GM12878 (cell line): ENCODE measurements at regions not wholly inside any gene's neighbourhood (a gene's known extent, or its start where the extent isn't known, plus 50 kb on each side); places are given as distances from the start of the nearest gene placed in this dataset.

Experiments used
- CBX5 ChIP-seq: sonication (generic); IDR thresholded peaks from 2 replicates; pipeline ENCODE4 v1.6.1; 2016; ENCODE audit warnings: low read depth, moderate library complexity, mild to moderate bottlenecking, inconsistent platforms
- CHD4 ChIP-seq: fragments of 200-600 bp; sonication (generic); IDR thresholded peaks from 2 replicates; pipeline ENCODE4 v1.6.1; 2016; ENCODE audit warnings: mild to moderate bottlenecking
- EP300 ChIP-seq, 2 experiments: fragments of 150-350 bp in 1 of 2; IDR thresholded peaks; 2 replicates each; pipeline ENCODE4 v1.6.1; 2011 to 2012; ENCODE audit warnings: low read depth in 2 of 2, low read length in 2 of 2, borderline replicate concordance in 1 of 2, improper control_type of control experiment in 1 of 2, inconsistent platforms in 1 of 2; ENCODE audit not compliant: control insufficient read depth in 1 of 2
- EZH2 ChIP-seq: IDR thresholded peaks from 2 replicates; pipeline ENCODE4 v1.6.1; 2012; ENCODE audit warnings: low read depth, mild to moderate bottlenecking, control low read depth, inconsistent platforms, low read length, borderline replicate concordance; ENCODE audit not compliant: control insufficient read depth
- NFIC ChIP-seq: IDR thresholded peaks from 2 replicates; pipeline ENCODE4 v1.6.1; 2012; ENCODE audit warnings: low read depth, mild to moderate bottlenecking, inconsistent platforms, low read length, moderate library complexity
- PML ChIP-seq: IDR thresholded peaks from 2 replicates; pipeline ENCODE4 v1.6.1; 2012; ENCODE audit warnings: low read length, inconsistent platforms
- POLR2A ChIP-seq: IDR thresholded peaks from 2 replicates; pipeline ENCODE4 v1.6.1; 2011; ENCODE audit warnings: low read depth, mild to moderate bottlenecking, low read length
- SIN3A ChIP-seq: IDR thresholded peaks from 2 replicates; pipeline ENCODE4 v1.6.1; 2012; ENCODE audit warnings: low read depth, low read length, improper control_type of control experiment
- SMC3 ChIP-seq: IDR thresholded peaks from 2 replicates; pipeline ENCODE4 v1.6.1; 2011; ENCODE audit warnings: low read length, improper control_type of control experiment, borderline replicate concordance
- STAT1 ChIP-seq: fragments of 450-650 bp; conservative IDR thresholded peaks from 2 replicates; pipeline ENCODE4 v1.6.1; 2014; ENCODE audit warnings: antibody characterized with exemption, mild to moderate bottlenecking
- ZBED1 ChIP-seq: IDR thresholded peaks from 2 replicates; pipeline ENCODE4 v1.6.1; 2016; ENCODE audit warnings: borderline replicate concordance
- TF ChIP-seq, protein P1 (sequence below), 3 experiments: IDR thresholded peaks in 2 of 3; conservative IDR thresholded peaks in 1 of 3; 2 replicates each; pipeline ENCODE4 v1.5.1; 2011; ENCODE audit warnings: low read depth in 3 of 3, low read length in 3 of 3, mild to moderate bottlenecking in 3 of 3, control low read depth in 2 of 3, moderate library complexity in 2 of 3, inconsistent platforms in 1 of 3, mixed read lengths in 1 of 3; ENCODE audit not compliant: control insufficient read depth in 2 of 3, insufficient read depth in 1 of 3; ENCODE audit errors: extremely low read depth in 1 of 3
- TF ChIP-seq, protein P2 (sequence below): IDR thresholded peaks from 2 replicates; pipeline ENCODE4 v1.6.1; 2012; ENCODE audit warnings: low read depth, low read length, improper control_type of control experiment

DNA sequence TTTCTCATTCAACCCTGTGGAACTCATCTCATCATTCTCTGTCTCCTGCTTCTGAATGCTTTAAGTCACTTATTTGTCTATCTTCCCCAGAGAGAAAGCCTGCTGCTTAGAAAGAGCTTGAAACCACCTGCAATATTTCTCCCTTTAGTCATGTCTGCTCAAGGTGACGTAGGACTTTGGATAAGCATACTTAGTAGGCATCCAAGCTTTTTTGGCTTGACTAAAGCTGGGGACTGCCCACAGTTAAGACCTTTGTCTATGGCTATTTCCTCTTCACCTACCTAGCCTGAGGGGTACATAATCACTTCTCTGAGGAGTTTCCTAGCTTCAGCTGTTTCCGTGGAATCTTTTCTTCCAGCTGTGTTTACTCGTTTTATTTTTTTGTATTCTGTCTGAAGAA lies 665.8 kb upstream of the CAMK1G start:
- TF ChIP-seq EZH2: no peak
- no peak for TF ChIP-seq PML
- TF ChIP-seq EP300 (IDR thresholded peaks at IDR 0.05; ENCODE audit: borderline replicate concordance in 1 of 2, control insufficient read depth in 1 of 2, low read depth in 2 of 2, low read length in 2 of 2): no peak
- TF ChIP-seq ZBED1: no peak
- TF ChIP-seq, protein P1, sequence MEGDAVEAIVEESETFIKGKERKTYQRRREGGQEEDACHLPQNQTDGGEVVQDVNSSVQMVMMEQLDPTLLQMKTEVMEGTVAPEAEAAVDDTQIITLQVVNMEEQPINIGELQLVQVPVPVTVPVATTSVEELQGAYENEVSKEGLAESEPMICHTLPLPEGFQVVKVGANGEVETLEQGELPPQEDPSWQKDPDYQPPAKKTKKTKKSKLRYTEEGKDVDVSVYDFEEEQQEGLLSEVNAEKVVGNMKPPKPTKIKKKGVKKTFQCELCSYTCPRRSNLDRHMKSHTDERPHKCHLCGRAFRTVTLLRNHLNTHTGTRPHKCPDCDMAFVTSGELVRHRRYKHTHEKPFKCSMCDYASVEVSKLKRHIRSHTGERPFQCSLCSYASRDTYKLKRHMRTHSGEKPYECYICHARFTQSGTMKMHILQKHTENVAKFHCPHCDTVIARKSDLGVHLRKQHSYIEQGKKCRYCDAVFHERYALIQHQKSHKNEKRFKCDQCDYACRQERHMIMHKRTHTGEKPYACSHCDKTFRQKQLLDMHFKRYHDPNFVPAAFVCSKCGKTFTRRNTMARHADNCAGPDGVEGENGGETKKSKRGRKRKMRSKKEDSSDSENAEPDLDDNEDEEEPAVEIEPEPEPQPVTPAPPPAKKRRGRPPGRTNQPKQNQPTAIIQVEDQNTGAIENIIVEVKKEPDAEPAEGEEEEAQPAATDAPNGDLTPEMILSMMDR (IDR thresholded peaks at IDR 0.05 in 2 of 3, conservative IDR thresholded peaks at IDR 0.05 in 1 of 3; ENCODE audit: control insufficient read depth in 2 of 3, extremely low read depth in 1 of 3, insufficient read depth in 1 of 3, low read depth in 3 of 3, low read length in 3 of 3): no peak
- TF ChIP-seq POLR2A: no peak
- TF ChIP-seq, protein P2, sequence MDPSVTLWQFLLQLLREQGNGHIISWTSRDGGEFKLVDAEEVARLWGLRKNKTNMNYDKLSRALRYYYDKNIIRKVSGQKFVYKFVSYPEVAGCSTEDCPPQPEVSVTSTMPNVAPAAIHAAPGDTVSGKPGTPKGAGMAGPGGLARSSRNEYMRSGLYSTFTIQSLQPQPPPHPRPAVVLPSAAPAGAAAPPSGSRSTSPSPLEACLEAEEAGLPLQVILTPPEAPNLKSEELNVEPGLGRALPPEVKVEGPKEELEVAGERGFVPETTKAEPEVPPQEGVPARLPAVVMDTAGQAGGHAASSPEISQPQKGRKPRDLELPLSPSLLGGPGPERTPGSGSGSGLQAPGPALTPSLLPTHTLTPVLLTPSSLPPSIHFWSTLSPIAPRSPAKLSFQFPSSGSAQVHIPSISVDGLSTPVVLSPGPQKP: no peak
- TF ChIP-seq CBX5: no peak
- TF ChIP-seq NFIC: no peak
- no peak for TF ChIP-seq SMC3
- TF ChIP-seq STAT1: no peak
- no peak for TF ChIP-seq CHD4
- TF ChIP-seq SIN3A: no peak
